Dermis blood vessel endothelial cell (primary cell): ENCODE measurements at regions not wholly inside any gene's neighbourhood (a gene's known extent, or its start where the extent isn't known, plus 50 kb on each side); places are given as distances from the start of the nearest gene placed in this dataset.

ENCODE experiments used
- DNase-seq: peaks from one replicate; pipeline ENCODE4 v3.0.0; 2010

DNA sequence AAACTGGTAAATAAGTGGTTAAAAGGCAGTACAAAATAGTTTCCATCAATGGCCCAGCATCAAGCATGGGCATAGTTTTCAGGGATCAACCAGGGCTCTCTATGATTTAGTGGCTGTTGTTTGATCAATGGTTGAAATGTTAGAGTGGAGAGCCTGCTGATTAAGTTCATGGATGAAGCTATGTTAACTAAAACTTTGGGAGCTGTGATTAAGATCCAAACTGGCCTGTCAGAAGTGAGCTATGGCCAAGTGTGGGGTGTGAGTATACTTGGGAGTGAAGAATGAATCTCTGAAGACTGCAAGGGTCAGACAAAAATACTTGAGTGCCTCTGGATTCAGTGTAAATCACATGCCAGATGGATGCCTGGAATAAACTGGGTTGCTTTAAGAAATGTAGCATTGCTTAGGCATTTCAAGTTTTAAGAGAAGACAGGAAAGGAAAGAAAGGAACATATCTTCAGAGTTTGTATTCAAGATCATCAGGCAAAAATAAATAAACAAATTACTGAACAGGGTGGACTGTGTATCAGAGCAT lies 422.2 kb upstream of the ADAMTS9 start:
- no peak for DNase-seq

DNA sequence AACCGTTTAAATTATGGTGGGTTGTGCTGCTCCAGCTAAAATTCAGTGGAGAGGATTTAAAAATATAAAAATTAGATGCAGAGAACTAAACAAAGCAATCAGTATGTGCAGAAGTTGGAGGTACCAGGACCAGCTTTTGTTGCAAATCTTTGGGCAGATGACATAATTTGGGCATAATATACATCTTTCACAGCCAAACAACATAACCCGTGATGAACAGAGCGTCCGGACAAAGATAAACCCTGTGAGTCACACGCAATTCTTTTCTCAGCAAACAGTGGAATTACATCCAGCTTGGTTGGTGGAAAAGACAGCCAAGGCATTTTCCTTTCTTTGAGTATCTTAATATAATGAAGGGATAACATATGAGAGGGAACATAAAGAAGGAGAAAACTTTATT lies 419.4 kb upstream of the ADAMTS9 start:
- DNase-seq: peak; percentile 79

DNA sequence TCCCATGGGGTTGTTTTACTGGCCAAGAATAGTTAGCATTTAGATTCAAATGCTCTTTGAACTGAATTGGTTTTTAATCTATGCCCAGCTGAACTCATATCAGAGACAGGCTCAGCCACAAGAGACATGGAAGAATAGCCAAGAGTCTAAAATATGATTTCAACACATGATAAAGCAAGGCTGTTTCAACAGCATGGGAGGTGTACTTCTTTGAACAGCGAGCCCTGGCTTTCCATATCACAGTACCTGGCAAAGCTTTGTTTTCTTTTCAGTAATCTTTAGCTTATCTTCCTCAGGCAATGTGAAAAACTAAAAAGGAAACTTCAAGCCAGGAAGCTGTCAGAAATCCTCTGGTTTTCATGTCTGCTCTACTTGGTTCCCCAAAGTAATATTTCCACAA lies 413.6 kb upstream of the ADAMTS9 start:
- no peak for DNase-seq

DNA sequence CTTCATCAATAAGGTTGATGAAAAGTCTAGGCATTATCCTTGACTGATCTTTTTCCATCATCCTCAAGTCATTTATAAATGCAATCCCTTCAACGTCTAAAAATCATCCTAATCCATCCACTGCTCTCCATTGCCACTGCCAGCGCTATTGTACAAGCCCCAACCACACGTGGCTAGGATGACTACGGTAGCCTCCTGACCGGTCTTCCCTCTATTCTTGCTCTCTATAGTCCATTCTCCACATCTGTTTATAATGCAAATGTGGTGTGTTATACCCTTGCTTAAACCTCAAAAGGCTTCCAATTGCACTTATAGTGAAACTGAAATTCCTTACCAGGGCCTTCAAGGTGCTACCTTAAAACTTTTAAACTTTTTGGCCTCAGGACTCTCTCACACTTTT lies 410.6 kb upstream of the ADAMTS9 start:
- no peak for DNase-seq

DNA sequence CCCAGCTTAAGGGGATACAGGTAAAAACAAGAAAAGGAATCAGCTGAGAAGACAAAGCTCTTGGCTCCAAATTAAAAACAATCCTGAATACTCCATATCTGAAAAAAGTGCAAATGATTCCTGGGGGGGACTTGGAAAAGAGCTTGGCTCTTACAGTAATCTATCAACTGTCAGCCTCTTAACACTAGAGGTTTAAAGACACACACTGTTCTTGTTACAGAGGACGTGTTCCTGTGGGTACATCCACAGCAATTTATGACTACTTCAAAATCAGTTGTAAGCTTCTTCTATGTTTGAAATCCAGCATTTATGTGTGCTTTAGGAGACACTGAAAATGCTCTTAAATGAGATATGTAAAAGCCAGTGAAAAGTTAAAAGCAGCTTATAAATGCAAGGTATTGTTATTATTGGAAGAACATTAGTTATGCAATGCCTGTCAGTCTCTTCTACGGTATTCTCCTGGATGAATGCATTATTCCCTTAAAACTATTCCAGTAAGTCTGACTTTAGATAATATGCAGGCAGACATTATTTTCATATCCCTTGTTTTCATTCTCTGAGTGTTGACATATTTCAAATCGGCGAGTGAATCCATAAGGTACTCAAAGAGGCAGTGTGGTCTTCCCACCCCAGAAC lies 408.4 kb upstream of the ADAMTS9 start:
- no peak for DNase-seq

DNA sequence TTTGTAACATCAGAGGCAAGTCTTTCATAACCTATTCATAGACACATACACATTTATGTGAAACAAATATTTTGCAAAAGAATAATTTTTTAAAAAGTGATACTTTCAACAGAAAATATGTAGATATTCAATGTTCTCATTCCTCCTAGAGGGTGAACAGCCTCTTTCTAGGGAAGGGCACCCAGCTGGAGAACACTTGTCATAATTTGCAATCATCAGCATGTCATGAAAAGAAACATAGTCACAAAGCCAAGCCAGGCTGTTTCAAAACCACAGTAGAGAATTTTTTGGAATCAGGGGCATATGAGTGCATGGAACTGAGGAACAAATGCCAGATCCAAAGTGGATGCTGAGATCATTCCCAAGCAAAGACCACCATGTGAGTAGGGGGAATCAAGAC lies 406.9 kb upstream of the ADAMTS9 start:
- DNase-seq: no peak

DNA sequence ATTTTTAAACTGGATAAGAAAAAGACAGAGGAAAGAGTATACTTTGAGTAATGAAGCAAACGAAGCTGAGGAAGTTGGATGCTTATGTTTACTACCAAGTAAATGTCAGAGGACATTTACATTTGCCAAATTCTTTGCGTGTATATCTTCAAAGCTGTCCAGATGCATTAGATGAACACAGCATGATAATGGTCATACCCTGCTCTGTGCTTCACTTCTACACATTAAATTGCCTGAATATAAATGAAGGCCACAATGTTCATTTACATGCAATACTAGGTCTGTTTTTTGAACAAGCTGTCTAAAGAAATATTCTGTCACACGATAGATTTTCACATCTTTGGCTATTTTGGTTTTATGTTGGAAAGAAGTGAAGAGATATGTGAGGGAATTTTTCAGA lies 405.8 kb upstream of the ADAMTS9 start:
- DNase-seq: no peak

DNA sequence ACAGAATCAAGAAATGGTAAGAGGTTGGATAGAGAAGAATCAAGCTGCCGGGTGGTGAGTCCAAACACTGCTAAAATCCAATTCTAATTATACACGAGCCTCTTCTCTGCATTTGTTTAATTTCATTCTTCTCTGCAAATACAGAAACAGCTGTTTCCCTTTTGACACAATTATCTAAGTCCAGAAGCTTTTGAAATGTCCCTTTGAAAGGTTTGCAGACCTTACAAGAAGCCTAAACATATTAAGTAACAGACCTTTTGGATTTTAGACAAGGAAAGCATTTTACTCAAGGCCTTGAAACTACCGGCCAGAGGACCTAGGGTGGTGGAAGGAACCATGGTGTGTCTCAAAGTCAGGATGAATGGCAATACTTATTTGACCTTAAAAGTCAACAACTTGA lies 403.8 kb upstream of the ADAMTS9 start:
- no peak for DNase-seq

DNA sequence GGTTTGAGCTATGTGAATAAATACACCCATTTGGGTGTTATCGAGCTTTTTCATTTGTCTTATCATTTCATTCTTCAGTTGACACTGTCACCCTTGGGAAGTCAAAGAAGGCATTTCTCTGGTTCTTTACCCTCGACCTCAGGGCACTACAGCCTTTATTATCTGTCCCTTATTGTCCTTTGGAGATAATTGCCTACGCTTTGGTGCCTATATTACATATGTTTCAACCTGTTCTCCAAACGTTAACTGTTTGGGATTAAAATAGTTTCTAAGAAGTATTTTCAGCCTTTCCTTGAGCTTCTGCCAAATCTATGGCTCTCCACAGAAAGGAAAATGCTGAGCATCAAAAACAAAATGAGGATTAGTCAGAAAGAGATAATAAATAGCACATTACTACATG lies 395.4 kb upstream of the ADAMTS9 start:
- DNase-seq: no peak

DNA sequence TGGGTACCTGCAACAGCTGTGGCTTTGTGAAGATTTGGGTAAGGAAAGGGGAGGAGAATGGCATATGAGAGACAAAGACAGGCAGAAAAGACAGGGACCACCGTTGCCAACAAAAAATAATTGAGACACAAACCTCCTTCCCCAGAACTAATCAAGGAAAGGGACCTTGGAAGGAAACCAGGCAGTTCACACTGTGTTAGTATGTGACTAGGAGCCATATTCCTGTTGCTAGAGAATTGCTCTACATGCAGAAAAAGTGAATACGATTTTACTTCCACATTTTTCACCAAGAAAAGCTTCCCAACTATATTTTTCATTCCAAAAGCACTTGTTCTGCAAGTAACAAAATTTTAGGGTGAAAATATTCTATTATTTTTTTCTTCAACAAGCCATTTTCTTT lies 393.7 kb upstream of the ADAMTS9 start:
- DNase-seq: no peak

DNA sequence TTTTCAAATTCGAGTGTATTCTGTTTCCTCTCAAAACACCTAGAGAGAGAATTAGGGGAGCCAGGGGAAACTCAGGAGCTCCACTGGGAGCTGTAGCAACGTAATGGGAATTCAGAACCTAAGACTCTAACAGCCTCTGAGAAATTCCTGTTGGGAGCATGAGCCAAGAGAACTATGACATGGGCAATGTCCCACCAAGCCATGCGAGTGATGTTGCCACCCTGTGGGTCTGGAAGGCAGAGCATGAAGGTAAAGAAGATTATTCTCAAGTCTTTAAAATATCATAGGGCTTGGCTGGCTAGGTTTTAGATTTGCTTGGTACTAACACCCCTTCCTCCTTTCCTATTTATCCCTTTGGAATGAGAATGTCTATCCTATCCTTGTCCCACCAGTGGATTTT lies 392.6 kb upstream of the ADAMTS9 start:
- peak; percentile 28 for DNase-seq

DNA sequence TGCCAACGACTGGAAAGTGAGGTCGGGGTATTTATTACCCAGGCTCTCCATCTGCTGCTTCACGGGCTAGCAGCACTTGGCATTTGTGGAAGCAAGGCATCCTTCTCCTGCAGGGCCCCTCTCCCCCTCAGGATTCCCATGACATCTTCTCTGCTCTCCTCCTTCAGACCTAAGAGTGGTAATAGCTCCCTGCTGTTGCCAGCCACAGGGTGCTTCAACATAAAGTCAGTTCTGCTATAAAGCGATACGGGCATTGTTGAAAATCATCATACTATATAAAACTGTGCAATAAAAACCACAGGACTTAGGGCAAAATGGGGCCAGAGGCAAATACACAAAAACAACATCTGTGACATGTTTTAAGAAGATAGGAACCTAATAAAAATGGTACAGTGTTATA lies 391.8 kb upstream of the ADAMTS9 start:
- DNase-seq: no peak

DNA sequence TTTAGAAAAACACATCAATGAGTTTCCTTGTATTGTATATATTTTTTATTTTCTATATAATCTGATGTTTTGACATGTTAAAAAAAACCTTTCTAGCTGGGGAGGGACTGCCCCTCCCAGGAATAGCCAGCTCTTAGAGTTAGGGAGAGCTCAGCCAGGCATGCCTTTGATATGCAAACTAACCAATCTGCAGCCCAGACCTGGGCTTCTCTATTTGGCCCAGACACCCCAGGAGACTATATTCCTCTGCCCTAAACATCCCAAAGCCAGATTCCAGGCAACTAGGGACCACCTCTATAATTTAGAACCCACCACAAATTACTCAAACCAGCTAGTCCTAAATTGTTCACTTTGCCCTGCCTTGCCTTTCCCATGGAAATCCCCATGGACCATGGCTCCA lies 390.9 kb upstream of the ADAMTS9 start:
- DNase-seq: no peak

DNA sequence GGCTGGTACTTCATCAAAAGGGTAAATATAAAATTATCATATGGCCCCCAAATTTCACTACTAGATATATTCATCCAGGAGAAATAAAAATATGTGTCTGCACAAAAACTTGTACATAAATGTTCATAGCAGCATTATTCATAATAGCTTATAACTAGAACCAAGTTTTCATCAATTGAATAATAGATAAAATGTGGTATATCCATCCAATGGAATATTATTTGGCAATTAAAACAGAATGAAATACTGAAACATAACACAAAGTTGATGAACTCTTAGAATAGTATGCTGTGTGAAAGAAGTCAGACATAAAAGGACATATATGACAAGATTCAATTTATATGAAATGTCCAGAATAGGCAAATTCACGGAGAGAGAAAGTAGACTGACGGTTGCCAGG lies 389.3 kb upstream of the ADAMTS9 start:
- no peak for DNase-seq

DNA sequence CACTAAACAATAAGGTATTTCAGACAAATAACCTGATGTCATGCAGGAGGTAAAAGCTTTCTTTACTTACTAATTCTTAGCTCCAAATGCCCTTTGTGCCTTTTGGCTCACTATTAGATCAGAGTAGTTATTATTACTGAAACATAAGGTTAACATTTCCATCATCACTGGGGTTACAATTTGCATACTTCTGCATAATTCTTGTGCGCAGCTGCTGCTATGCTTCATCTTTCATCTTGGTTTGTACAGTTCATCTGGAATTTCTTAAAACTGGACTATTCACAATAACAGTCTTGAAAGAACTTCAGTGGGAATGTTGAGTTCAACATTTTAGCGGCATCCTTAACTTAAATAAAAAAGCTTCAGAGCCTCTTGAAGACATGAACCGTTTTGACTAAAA lies 383.2 kb upstream of the ADAMTS9 start:
- no peak for DNase-seq

DNA sequence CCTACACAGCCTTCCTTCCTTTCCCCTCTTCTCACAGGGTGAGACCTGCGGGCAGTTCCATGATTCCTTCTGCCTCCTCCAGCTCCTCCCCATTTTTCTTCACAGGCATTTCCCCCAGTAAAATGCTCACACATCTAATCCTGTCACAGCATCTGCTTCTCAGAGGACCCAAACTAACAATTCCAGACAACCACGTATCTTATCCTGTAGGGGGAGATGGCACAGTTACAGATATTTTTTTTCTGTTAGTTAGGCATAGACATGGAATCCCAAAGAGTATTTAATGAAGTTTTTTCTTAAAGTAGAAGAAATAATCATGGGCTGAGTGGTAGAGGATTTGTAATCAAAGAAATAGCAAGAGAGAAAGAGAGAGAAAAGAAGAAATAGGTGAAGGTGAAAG lies 373.1 kb upstream of the ADAMTS9 start:
- no peak for DNase-seq

DNA sequence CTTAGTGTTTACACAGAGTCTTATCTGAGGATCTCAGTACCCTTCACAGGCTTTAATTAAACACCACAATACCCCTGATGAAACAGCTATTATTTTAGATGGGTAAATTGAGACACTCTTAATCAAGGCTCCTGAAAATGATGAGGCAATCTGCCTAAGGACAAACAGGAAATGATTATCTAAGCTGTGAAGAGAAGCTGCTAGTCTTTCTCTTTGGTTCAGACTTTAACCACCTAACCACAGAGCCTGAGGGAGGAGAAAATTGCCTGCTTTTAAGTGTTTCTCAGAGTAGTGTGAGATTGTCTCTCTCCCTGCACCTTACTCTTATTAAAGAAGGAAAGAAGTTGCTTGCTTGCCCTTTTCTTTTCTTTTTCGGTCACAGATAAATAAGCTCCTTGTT lies 364.3 kb upstream of the ADAMTS9 start:
- DNase-seq: no peak

DNA sequence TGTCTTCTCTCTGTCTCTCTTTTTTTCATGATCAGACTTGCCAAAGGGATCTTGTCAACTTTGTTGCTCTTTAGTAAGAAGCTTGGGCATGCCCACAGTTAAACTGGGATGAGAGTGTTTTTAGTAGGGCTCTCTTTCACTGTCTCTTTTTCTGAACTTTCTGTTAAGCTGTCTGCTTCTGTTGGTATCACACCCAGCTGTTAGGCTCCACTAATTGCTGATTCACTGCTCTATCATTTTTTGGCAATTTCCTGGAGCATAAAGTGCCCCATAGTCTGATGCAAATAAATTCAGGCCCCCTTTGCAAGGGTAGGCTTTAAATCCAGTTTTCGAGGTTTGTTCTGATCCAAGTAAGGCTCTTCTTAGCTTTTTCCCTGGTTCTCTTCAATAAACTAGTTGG lies 360.4 kb upstream of the ADAMTS9 start:
- DNase-seq: no peak

DNA sequence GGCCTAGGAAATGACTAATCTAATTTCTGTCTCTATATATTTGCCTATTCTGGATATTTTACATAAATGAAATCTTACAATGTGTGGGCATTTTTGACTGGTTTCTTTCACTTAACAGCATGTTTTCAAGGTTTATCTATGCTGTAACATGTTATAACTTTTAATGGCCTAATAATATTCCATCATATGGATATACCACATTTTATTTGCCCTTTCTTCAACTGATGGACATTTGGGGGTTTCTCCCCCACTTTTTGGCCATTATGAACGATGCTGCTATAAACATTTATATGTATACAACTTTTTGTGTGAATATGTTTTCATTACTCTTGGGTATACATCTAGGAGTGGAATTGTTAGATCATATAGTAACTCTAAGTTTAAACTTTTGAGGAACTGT lies 357.3 kb upstream of the ADAMTS9 start:
- no peak for DNase-seq

DNA sequence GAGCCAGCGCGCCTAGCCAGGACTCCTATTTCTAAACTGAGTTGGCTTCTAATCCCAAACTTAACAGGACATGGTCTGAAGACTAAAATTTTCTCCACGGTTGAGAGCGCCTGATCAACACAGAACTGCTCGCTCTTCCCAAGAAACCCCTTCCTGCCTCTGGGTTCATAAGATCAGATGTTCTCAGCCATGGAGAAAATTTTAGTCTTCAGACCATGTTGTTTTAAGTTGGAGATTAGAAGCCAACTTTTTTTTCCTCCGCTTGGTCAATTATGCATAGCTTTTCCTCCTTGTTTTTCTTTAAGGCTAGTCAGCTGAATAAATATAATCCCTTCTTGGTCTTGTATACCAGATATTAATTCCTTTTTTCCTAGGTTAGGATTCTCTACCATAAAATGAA lies 356.6 kb upstream of the ADAMTS9 start:
- DNase-seq: no peak

DNA sequence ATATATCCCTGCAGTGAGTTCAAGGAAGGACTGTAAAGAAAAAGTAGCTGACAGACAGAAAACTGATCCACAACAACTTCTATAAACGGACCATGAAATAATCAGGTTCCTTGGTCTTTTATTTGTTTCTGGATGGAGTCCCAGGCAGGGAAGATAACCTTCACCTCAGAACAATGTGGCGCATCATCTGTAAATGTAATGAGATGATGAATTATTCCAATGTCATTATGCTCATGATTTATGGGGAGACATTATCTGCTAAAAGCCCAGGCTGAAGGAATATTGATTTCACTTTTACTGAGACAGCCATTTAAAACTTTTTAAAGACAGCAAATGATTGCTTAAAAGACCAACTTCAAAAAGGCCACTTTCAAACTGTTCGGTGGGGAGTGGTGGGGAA lies 354.9 kb upstream of the ADAMTS9 start:
- DNase-seq: no peak

DNA sequence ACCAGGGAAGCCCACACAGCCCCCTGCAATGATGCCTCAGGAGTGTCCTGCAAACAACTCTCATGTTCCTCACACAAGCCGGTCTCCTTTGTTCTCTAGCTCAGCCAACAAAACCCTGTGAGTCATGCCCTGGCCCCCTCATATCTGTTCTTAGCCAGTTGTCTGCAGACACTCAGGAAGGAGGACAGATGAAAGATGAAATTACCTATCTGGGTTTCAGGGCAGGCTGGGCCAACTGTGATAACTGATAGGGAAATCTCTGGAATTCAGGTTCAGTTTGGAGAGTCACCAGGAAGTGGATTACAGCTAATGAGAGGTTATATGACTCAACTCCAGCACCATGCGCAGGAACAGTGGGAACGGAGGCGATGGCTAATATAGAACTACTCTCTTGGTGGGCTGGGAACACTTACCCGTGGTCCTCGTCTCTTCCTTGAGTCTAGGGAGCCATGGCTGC lies 352.0 kb upstream of the ADAMTS9 start:
- DNase-seq: peak; percentile 69

DNA sequence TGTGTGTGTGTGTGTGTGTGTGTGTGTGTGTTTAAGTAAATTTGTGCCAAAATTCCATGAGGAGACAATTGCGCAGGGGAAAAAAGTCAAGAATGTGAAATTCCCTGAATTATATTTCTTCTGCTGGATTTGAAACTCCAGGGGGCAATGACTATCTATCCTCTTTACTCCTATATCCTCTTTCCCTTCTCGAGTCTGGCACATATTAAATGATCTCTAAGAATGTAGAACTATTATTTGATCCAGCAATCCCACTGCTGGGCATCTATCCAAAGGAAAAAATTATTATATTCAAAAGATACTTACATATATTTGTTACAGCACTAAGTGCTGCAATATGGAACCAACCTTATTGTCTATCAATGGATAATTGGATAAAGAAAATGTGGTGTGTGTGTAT lies 350.1 kb upstream of the ADAMTS9 start:
- no peak for DNase-seq

DNA sequence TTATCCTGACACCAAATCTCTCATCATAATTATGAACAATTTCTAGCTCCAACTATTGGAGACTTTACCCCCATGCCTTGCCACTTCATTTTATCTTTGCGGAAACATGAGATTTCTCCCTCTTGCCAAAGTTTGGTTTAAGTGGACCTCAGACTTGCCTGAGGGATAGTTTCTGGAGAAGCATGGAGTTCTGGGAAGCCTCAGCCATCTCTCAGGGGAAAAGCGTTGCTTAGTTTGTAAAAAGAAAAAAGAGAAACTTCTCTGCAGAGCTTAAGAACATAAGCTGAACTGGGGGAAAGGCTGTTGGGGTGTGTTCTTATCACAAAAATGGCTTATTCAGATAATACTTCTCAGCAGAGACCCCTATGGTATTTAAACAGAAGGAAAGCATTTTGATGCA lies 347.4 kb upstream of the ADAMTS9 start:
- DNase-seq: no peak

DNA sequence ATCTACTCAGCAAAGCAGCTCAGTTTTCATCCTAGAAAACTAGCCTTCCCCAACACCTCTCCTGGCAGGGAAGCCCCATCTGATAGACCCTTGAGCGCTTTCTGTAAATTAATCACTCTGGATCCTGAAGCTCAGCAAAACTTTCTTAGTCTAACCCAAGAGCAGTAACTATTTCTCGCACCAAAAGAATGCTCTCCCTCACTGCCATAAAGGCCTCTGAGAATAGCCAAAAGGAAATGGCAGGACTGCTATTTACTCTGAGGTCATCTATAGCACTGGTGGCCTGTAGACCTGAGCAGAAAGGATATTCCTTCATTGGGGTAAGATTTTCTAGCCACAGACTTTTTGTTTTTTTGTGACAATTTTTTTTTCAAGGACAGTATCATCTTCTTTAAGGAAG lies 345.8 kb upstream of the ADAMTS9 start:
- DNase-seq: peak; percentile 10
